IMR-90 (cell line): ENCODE measurements at regions not wholly inside any gene's neighbourhood (a gene's known extent, or its start where the extent isn't known, plus 50 kb on each side); places are given as distances from the start of the nearest gene placed in this dataset.

Experiments
- ATAC-seq: fragments of 200-7000 bp; cut with Tn5 transposase; 2 replicates; pipeline ENCODE4 v1.9.1; 2020; ENCODE audit warnings: low read depth, mild to moderate bottlenecking, moderate library complexity
- BruUV-seq: library from RNA; stranded (reverse); fragments of 400-500 nt; replicated peaks from 2 replicates; lab custom pipeline; 2021; lab: Mats Ljungman, UMichigan
- CTCF ChIA-PET: fragments of 300-600 bp; formaldehyde crosslinking; extraction: SDS; loops from one replicate; lab custom pipeline; 2021; ENCODE audit warnings: antibody characterized with exemption; lab: Yijun Ruan, JAX
- POLR2A ChIA-PET: fragments of 300-600 bp; sonication (Branson Sonifier 250); formaldehyde crosslinking; loops from one replicate; lab custom pipeline; 2022; ENCODE audit warnings: antibody characterized with exemption; ENCODE audit not compliant: unreplicated experiment; lab: Charles Lee
- DNase-seq: peaks from one replicate; pipeline ENCODE4 v3.0.0; 2013
- H2AFZ ChIP-seq: replicated peaks from 2 replicates; pipeline ENCODE3; 2013; ENCODE audit warnings: low read length, mild to moderate bottlenecking; ENCODE audit not compliant: poor library complexity
- H2AK5ac ChIP-seq: 2 replicates; pipeline ENCODE4 v1.6.1; 2013; ENCODE audit warnings: low read depth, low read length, inconsistent platforms
- H2AK9ac ChIP-seq: replicated peaks from 2 replicates; pipeline ENCODE3; 2013; ENCODE audit warnings: mild to moderate bottlenecking, low read depth, low read length, moderate library complexity; ENCODE audit not compliant: poor library complexity
- H2BK120ac ChIP-seq: 2 replicates; pipeline ENCODE4 v1.6.1; 2013; ENCODE audit warnings: low read depth, low read length, inconsistent platforms
- H2BK15ac ChIP-seq: 3 replicates; pipeline ENCODE4 v1.6.1; 2013; ENCODE audit warnings: low read depth, low read length, inconsistent platforms
- H2BK20ac ChIP-seq: 2 replicates; pipeline ENCODE4 v1.6.1; 2013; ENCODE audit warnings: low read depth, mild to moderate bottlenecking, inconsistent platforms, low read length, moderate library complexity
- H2BK5ac ChIP-seq: 2 replicates; pipeline ENCODE4 v1.6.1; 2013; ENCODE audit warnings: mild to moderate bottlenecking, low read depth, low read length, inconsistent platforms; ENCODE audit not compliant: poor library complexity, severe bottlenecking
- H3K14ac ChIP-seq: replicated peaks from 2 replicates; pipeline ENCODE4 v1.6.1; 2013; ENCODE audit warnings: low read depth, low read length, inconsistent platforms
- H3K18ac ChIP-seq: 2 replicates; pipeline ENCODE4 v1.6.1; 2013; ENCODE audit warnings: low read depth, low read length, control low read depth
- H3K23ac ChIP-seq: 2 replicates; pipeline ENCODE4 v1.6.1; 2013; ENCODE audit warnings: low read depth, low read length, inconsistent platforms
- H3K27ac ChIP-seq: 2 replicates; pipeline ENCODE4 v1.5.1; 2013; ENCODE audit warnings: mild to moderate bottlenecking, control low read depth, low read length; ENCODE audit not compliant: insufficient read depth
- H3K27me3 ChIP-seq: 2 replicates; pipeline ENCODE4 v1.6.1; 2013; ENCODE audit warnings: low read length; ENCODE audit not compliant: control insufficient read depth, insufficient read depth
- H3K36me3 ChIP-seq: 2 replicates; pipeline ENCODE4 v1.6.1; 2013; ENCODE audit warnings: low read length, mixed read lengths; ENCODE audit not compliant: control insufficient read depth, insufficient read depth
- H3K4ac ChIP-seq: 2 replicates; pipeline ENCODE4 v1.6.1; 2013; ENCODE audit warnings: low read depth, low read length, inconsistent platforms
- H3K4me1 ChIP-seq: 2 replicates; pipeline ENCODE4 v1.6.1; 2013; ENCODE audit warnings: low read length, mixed read lengths; ENCODE audit not compliant: control insufficient read depth, insufficient read depth
- H3K4me2 ChIP-seq: 2 replicates; pipeline ENCODE4 v1.6.1; 2013; ENCODE audit warnings: low read depth, mild to moderate bottlenecking, control low read depth, low read length, moderate library complexity
- H3K4me3 ChIP-seq: 2 replicates; pipeline ENCODE4 v1.5.1; 2013; ENCODE audit warnings: low read depth, mild to moderate bottlenecking, control low read depth, low read length, moderate library complexity; ENCODE audit not compliant: insufficient read depth
- H3K56ac ChIP-seq: 2 replicates; pipeline ENCODE4 v1.6.1; 2013; ENCODE audit warnings: low read length, inconsistent platforms; ENCODE audit not compliant: insufficient read depth; ENCODE audit errors: extremely low read depth
- H3K79me1 ChIP-seq, 2 experiments: 2 replicates each; pipeline ENCODE4 v1.6.1; 2013; ENCODE audit warnings: low read length in 2 of 2, inconsistent platforms in 1 of 2, low read depth in 1 of 2
- H3K9ac ChIP-seq: 2 replicates; pipeline ENCODE4 v1.6.1; 2013; ENCODE audit warnings: low read depth, low read length, control low read depth
- H3K9me1 ChIP-seq: 2 replicates; pipeline ENCODE4 v1.6.1; 2013; ENCODE audit warnings: low read length, inconsistent platforms; ENCODE audit not compliant: insufficient read depth
- H3K9me3 ChIP-seq: 2 replicates; pipeline ENCODE4 v1.6.1; 2013; ENCODE audit warnings: low read length; ENCODE audit not compliant: control insufficient read depth, insufficient read depth
- H4K20me1 ChIP-seq: 2 replicates; pipeline ENCODE4 v1.6.1; 2013; ENCODE audit warnings: low read length, inconsistent platforms; ENCODE audit not compliant: insufficient read depth
- H4K5ac ChIP-seq: 2 replicates; pipeline ENCODE4 v1.6.1; 2013; ENCODE audit warnings: mild to moderate bottlenecking, low read depth, low read length, control low read depth
- H4K8ac ChIP-seq, 2 experiments: 2 replicates each; pipeline ENCODE4 v1.6.1; 2013; ENCODE audit warnings: low read depth in 2 of 2, low read length in 2 of 2, control low read depth in 1 of 2, inconsistent platforms in 1 of 2
- H4K91ac ChIP-seq: 2 replicates; pipeline ENCODE4 v1.6.1; 2013; ENCODE audit warnings: low read depth, low read length, inconsistent platforms; ENCODE audit not compliant: insufficient read depth
- CEBPB ChIP-seq: IDR thresholded peaks from 2 replicates; pipeline ENCODE4 v1.6.1; 2012; ENCODE audit warnings: low read depth, low read length, improper control_type of control experiment
- CHD1 ChIP-seq: IDR thresholded peaks from 2 replicates; pipeline ENCODE4 v1.6.1; 2012; ENCODE audit warnings: low read depth, low read length, improper control_type of control experiment
- FOS ChIP-seq: fragments of 150-350 bp; IDR thresholded peaks from 2 replicates; pipeline ENCODE4 v1.6.1; 2016; ENCODE audit warnings: low read depth, low read length
- MAFK ChIP-seq: IDR thresholded peaks from 2 replicates; pipeline ENCODE4 v1.6.1; 2012; ENCODE audit warnings: low read depth, low read length, improper control_type of control experiment
- MAZ ChIP-seq: IDR thresholded peaks from 2 replicates; pipeline ENCODE4 v1.6.1; 2012; ENCODE audit warnings: low read depth, mild to moderate bottlenecking, low read length, improper control_type of control experiment, moderate library complexity, borderline replicate concordance
- MXI1 ChIP-seq: IDR thresholded peaks from 2 replicates; pipeline ENCODE4 v1.6.1; 2012; ENCODE audit warnings: low read depth, mild to moderate bottlenecking, low read length, moderate library complexity, borderline replicate concordance
- NFE2L2 ChIP-seq: fragments of 150-350 bp; IDR thresholded peaks from 2 replicates; pipeline ENCODE4 v1.6.1; 2016; ENCODE audit warnings: low read depth, mild to moderate bottlenecking, low read length
- RAD21 ChIP-seq: IDR thresholded peaks from 2 replicates; pipeline ENCODE4 v1.6.1; 2012; ENCODE audit warnings: low read length, improper control_type of control experiment
- RCOR1 ChIP-seq: IDR thresholded peaks from 2 replicates; pipeline ENCODE4 v1.6.1; 2012; ENCODE audit warnings: mild to moderate bottlenecking, low read length, improper control_type of control experiment; ENCODE audit not compliant: insufficient replicate concordance
- USF2 ChIP-seq: fragments of 150-350 bp; IDR thresholded peaks from 2 replicates; pipeline ENCODE4 v1.6.1; 2017; ENCODE audit warnings: mild to moderate bottlenecking, antibody characterized with exemption, low read length, low read depth
- WGBS, 2 experiments: methylation state at CpG; one replicate each; pipeline versions ENCODE4 v1.1.5 to v1.1.7; 2013; ENCODE audit warnings: missing lambda C conversion rate in 2 of 2; ENCODE audit not compliant: insufficient read length in 1 of 2; ENCODE audit errors: extremely low coverage in 2 of 2; 5-methylcytosine and 5-hydroxymethylcytosine counted together
- dilution Hi-C: fragments of 300-500 bp; cut with HindIII; formaldehyde crosslinking; loops from one replicate; pipeline ENCODE4 v1.14.3; 2018; ENCODE audit warnings: low sequenced_read_pairs; ENCODE audit not compliant: unreplicated experiment
- in situ Hi-C: fragments of 300-500 bp; cut with MboI; formaldehyde crosslinking; loops from 3 replicates; pipeline ENCODE4 v1.14.3; 2019; ENCODE audit warnings: low sequenced_read_pairs, inconsistent platforms, mixed read lengths
- intact Hi-C: fragments of 100-400 bp; cut with micrococcal nuclease; formaldehyde crosslinking; loops from 2 replicates; pipeline ENCODE4 v1.10.0; 2022

- H2AK9ac ChIP-seq: no peak overlapping the region
- ChIA-PET CTCF (no interaction called here), POLR2A (no interaction called here)
- H4K5ac ChIP-seq: no peak overlapping the region
- H3K14ac ChIP-seq: no peak overlapping the region
- DNase-seq (no peak), ATAC-seq (no peak)
- H3K23ac ChIP-seq: no peak overlapping the region
- no peak overlapping the region for H2AFZ ChIP-seq
- no peak overlapping the region for H3K9ac ChIP-seq
- H2BK5ac ChIP-seq: no peak overlapping the region
- H4K20me1 ChIP-seq: no peaks in the 10 kb centered on the region
- H4K91ac ChIP-seq: no peak overlapping the region
- H3K36me3 ChIP-seq: no peaks in the 10 kb centered on the region
- no peak overlapping the region for H3K4me2 ChIP-seq
- no peaks in the 10 kb centered on the region for H3K79me1 ChIP-seq
- no TSS peak for BruUV-seq
- in situ Hi-C loops: no loop called here
- H3K4ac ChIP-seq: no peak overlapping the region
- no peaks in the 10 kb centered on the region; the same call in 1 of the 2 replicates for H3K4me1 ChIP-seq
- H3K56ac ChIP-seq: no peak overlapping the region
- intact Hi-C loops: no loop called here
- H2AK5ac ChIP-seq: no peak overlapping the region
- H3K18ac ChIP-seq: no peak overlapping the region
- no peak overlapping the region for H2BK20ac ChIP-seq
- H3K27ac ChIP-seq: no peak overlapping the region
- no peaks in the 10 kb centered on the region for H3K9me1 ChIP-seq
- H4K8ac ChIP-seq: no peak overlapping the region
- WGBS, 2 experiments: no CpG with 5 or more reads among the region's 2 CpGs
- TF ChIP-seq CHD1: no peak
- TF ChIP-seq MAFK: no peak
- no peak for TF ChIP-seq MXI1
- no peak for TF ChIP-seq CEBPB
- TF ChIP-seq RAD21: no peak
- TF ChIP-seq USF2: no peak
- TF ChIP-seq RCOR1: no peak
- TF ChIP-seq MAZ: no peak
- no peak for TF ChIP-seq NFE2L2
- no peak for TF ChIP-seq FOS
- H3K4me3 ChIP-seq: no peak overlapping the region
- no peak overlapping the region for H2BK120ac ChIP-seq
- no peak overlapping the region for H2BK15ac ChIP-seq
- dilution Hi-C loops: no loop called here
- H3K27me3 ChIP-seq: peaks cover 29% of the 10 kb centered on the region
- H3K9me3 ChIP-seq: peaks cover 3% of the 10 kb centered on the region; the same call in 1 of the 2 replicates
Observed at GRCh38 chr10:78568620-78569019, 500.1 kb upstream of the ZMIZ1 start.
